ENCODE measurements at regions not wholly inside any gene's neighbourhood (a gene's known extent, or its start where the extent isn't known, plus 50 kb on each side); places are given as distances from the start of the nearest gene placed in this dataset.

DNA sequence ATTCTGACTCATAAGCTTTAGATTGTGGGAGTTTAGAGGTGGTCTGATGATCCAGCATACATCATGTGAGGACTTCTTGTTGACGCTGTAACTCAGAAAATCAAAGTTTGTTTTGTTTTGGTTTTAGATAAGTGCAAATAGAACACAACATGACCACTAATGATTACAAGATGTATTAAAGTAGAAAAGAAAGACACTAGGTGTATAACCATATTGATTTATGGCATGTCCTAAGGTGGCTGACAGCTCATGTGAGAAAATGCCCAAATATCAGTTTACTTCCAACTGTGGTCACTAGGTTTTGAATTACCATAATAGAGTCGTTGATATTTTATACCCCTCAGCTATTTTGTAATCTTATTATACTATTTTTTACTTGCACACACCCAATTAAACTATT is 1131.4 kb upstream of the PHF14 start:
- Histone ChIP-seq H3K4me1 (ENCODE audit: control insufficient read depth, extremely low read depth, insufficient read depth, low read length) (no peaks in the 10 kb centered on the region), H3K4me3 (ENCODE audit: control insufficient read depth in 2 of 3, extremely low read depth in 1 of 3, insufficient read depth in 2 of 3, low read depth in 1 of 3, low read length in 3 of 3) (no peak overlapping the region), H3K79me2 (ENCODE audit: control insufficient read depth, insufficient read depth, low read length) (no peaks in the 10 kb centered on the region), H4K20me1 (ENCODE audit: control insufficient read depth, extremely low read depth, insufficient read depth, low read length) (no peaks in the 10 kb centered on the region), H3K27me3 (ENCODE audit: control insufficient read depth, extremely low read depth, insufficient read depth, low read length) (no peaks in the 10 kb centered on the region), H2AFZ (ENCODE audit: control insufficient read depth, low read length) (no peak overlapping the region), H3K9me1 (ENCODE audit: control insufficient read depth, extremely low read depth, insufficient read depth, low read length) (no peaks in the 10 kb centered on the region), H3K9ac (ENCODE audit: control insufficient read depth, extremely low read depth, insufficient read depth, low read length) (no peak overlapping the region), H3K4me2 (ENCODE audit: control insufficient read depth, extremely low read depth, insufficient read depth, low read depth, low read length) (no peak overlapping the region), H3K27ac (ENCODE audit: control insufficient read depth, insufficient read depth, low read length) (no peak overlapping the region), H3K9me3 (ENCODE audit: control insufficient read depth, low read depth, low read length) (no peaks in the 10 kb centered on the region), H3K36me3 (ENCODE audit: control insufficient read depth in 2 of 2, extremely low read depth in 1 of 2, insufficient read depth in 2 of 2, low read length in 2 of 2) (no peaks in the 10 kb centered on the region)
- DNase-seq (ENCODE audit: low read depth, low spot score) = no peak
- dilution Hi-C loops (cut with MboI; ENCODE audit: extremely low pct_ligation_motif_present, low sequenced_read_pairs) = no loop called here
- TF ChIP-seq, protein P1, sequence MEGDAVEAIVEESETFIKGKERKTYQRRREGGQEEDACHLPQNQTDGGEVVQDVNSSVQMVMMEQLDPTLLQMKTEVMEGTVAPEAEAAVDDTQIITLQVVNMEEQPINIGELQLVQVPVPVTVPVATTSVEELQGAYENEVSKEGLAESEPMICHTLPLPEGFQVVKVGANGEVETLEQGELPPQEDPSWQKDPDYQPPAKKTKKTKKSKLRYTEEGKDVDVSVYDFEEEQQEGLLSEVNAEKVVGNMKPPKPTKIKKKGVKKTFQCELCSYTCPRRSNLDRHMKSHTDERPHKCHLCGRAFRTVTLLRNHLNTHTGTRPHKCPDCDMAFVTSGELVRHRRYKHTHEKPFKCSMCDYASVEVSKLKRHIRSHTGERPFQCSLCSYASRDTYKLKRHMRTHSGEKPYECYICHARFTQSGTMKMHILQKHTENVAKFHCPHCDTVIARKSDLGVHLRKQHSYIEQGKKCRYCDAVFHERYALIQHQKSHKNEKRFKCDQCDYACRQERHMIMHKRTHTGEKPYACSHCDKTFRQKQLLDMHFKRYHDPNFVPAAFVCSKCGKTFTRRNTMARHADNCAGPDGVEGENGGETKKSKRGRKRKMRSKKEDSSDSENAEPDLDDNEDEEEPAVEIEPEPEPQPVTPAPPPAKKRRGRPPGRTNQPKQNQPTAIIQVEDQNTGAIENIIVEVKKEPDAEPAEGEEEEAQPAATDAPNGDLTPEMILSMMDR (optimal IDR thresholded peaks at IDR 0.05 in 1 of 3, IDR thresholded peaks at IDR 0.05 in 1 of 3, conservative IDR thresholded peaks at IDR 0.05 in 1 of 3; ENCODE audit: extremely low read depth in 1 of 3, insufficient read depth in 2 of 3, low read length in 3 of 3) = no peak
- TF ChIP-seq EZH2 (IDR thresholded peaks at IDR 0.05; ENCODE audit: low read length) = no peak
- FAIRE-seq = no peak

DNA sequence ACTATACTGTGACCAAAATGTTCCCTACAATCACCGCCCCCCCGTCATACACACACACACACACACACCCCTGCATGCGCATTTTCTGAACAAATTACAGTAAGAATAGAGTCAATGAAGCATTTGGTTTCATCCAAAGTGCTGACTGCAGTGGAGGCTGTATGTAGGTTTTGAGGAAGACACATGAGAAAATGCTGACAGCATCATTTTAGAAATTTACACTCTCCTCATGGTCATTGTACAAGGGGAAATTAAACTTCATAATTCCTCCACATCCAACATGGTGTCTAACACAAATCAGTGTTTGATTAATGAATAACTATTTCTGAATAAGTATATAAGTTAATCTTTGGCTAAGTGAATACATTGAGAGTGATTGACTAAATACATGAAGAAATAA is 1126.8 kb upstream of the PHF14 start:
- no peaks in the 10 kb centered on the region for H3K79me2 ChIP-seq (ENCODE audit: control insufficient read depth, insufficient read depth, low read length)
- DNase-seq (ENCODE audit: low read depth, low spot score) = no peak
- dilution Hi-C loops (cut with MboI; ENCODE audit: extremely low pct_ligation_motif_present, low sequenced_read_pairs) = no loop called here
- no peak overlapping the region for H3K4me2 ChIP-seq (ENCODE audit: control insufficient read depth, extremely low read depth, insufficient read depth, low read depth, low read length)
- no peak for TF ChIP-seq EZH2 (IDR thresholded peaks at IDR 0.05; ENCODE audit: low read length)
- TF ChIP-seq, protein P1 (optimal IDR thresholded peaks at IDR 0.05 in 1 of 3, IDR thresholded peaks at IDR 0.05 in 1 of 3, conservative IDR thresholded peaks at IDR 0.05 in 1 of 3; ENCODE audit: extremely low read depth in 1 of 3, insufficient read depth in 2 of 3, low read length in 3 of 3) = no peak
- H3K9me3 ChIP-seq (ENCODE audit: control insufficient read depth, low read depth, low read length) = no peaks in the 10 kb centered on the region
- H3K4me3 ChIP-seq (ENCODE audit: control insufficient read depth in 2 of 3, extremely low read depth in 1 of 3, insufficient read depth in 2 of 3, low read depth in 1 of 3, low read length in 3 of 3) = no peak overlapping the region
- no peaks in the 10 kb centered on the region for H3K27me3 ChIP-seq (ENCODE audit: control insufficient read depth, extremely low read depth, insufficient read depth, low read length)
- no peak for FAIRE-seq
- no peak overlapping the region for H3K9ac ChIP-seq (ENCODE audit: control insufficient read depth, extremely low read depth, insufficient read depth, low read length)
- H3K27ac ChIP-seq (ENCODE audit: control insufficient read depth, insufficient read depth, low read length) = no peak overlapping the region
- H3K4me1 ChIP-seq (ENCODE audit: control insufficient read depth, extremely low read depth, insufficient read depth, low read length) = no peaks in the 10 kb centered on the region
- H3K36me3 ChIP-seq (ENCODE audit: control insufficient read depth in 2 of 2, extremely low read depth in 1 of 2, insufficient read depth in 2 of 2, low read length in 2 of 2) = no peaks in the 10 kb centered on the region
- no peak overlapping the region for H2AFZ ChIP-seq (ENCODE audit: control insufficient read depth, low read length)
- no peaks in the 10 kb centered on the region for H3K9me1 ChIP-seq (ENCODE audit: control insufficient read depth, extremely low read depth, insufficient read depth, low read length)
- no peaks in the 10 kb centered on the region for H4K20me1 ChIP-seq (ENCODE audit: control insufficient read depth, extremely low read depth, insufficient read depth, low read length)

Data from keratinocyte (primary cell).